LNCAP (cell line): ENCODE measurements at regions not wholly inside any gene's neighbourhood (a gene's known extent, or its start where the extent isn't known, plus 50 kb on each side); places are given as distances from the start of the nearest gene placed in this dataset.

Experiments used
- CTCF ChIP-seq: fragments of 450-650 bp; IDR thresholded peaks from 2 replicates; pipeline ENCODE4 v1.5.1; 2017; ENCODE audit warnings: mild to moderate bottlenecking

GRCh38 chr13:24068472-24068871, 92.0 kb upstream of the SPATA13 start:
- no peak for TF ChIP-seq CTCF

- no peak for TF ChIP-seq CTCF
These were observed 89.5 kb upstream of the SPATA13 start for GRCh38 chr13:24071016-24071415.

- TF ChIP-seq CTCF, result no peak
These were observed 89.0 kb upstream of the SPATA13 start for GRCh38 chr13:24071423-24072075.

DNA sequence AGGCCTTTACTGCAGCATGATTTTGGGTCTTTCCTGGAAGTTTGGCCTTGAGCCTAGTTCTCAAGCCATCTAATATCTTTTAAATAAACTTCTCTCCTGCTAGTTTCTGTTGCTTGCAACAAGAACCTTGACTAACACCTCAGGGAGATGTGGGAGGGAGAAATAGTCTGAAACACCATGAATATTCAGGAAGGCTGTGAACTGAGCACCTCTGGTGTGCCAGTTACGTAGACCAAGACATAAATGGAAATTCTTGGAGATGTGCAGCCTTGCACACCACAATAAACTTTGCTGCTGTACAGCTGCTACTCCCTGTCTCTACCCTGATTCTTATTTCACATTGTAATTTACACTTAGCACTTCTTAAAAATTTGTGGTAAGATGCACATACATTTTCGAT, 86.9 kb upstream of the SPATA13 start:
- no peak for TF ChIP-seq CTCF

GRCh38 chr13:24074678-24075077, 85.8 kb upstream of the SPATA13 start:
- TF ChIP-seq CTCF, result no peak

DNA sequence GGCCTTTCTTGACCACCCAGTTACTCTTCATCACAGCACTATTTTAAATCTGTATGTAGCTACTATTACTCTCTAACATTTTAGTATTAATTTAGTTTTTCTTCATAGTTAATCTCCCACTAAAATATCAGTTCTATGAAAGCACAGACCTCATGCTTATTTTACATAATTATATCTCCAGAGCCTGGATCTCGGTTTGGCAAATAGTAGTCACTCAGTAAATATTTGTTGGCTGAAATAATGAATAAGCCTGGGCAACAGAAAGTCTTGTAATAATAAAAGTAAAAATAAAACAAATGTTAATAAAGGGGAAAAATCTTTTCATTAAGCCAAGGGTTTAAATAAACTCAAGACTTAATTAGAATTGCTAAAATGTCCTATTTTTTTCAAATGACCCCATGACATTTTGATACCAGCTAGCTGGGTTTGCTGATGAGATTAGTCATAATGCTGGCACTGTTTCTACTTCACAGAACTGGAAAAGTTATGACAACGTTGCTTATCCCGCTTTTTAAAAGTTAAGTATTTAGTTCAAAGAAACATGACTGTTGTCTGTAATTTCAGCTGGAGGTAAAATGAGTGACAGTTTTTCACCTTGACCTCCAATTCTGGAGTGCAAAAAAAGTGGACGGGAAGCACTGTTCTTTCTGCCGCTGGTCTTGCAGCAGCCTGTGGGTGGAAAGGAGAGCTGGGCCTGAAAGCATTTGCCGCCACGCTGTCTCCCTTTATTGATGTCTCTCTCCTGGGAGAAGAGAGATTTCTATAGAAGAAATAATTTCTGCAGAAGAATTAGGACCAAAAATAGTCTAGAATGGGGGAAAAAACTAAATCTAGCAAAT, 85.2 kb upstream of the SPATA13 start:
- TF ChIP-seq CTCF, result no peak

DNA sequence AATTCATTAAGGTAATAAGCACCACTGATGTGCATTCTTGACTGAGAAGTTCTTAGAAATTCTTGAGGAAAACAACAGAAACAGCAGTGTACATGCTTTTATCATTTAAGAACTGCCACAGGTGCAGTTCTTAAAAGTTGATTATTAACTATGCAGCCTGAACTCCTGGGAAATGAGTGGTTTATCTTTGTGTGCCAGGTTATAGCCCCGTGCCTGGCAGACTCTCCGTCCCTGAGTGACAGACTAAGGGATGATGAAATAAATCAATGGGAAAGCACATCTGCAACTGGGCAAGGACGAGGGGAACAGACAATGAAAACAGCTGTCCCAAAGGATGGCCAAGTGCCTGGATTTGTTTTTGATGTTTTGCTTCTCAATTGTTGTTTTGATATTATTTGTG, 84.4 kb upstream of the SPATA13 start:
- TF ChIP-seq CTCF, result no peak
